DLD1 (cell line): ENCODE measurements at regions not wholly inside any gene's neighbourhood (a gene's known extent, or its start where the extent isn't known, plus 50 kb on each side); places are given as distances from the start of the nearest gene placed in this dataset.

Experiments used
- in situ Hi-C: cut with HindIII; loops from 2 replicates; pipeline ENCODE4 v1.10.0; 2017; ENCODE audit warnings: low sequenced_read_pairs

DNA sequence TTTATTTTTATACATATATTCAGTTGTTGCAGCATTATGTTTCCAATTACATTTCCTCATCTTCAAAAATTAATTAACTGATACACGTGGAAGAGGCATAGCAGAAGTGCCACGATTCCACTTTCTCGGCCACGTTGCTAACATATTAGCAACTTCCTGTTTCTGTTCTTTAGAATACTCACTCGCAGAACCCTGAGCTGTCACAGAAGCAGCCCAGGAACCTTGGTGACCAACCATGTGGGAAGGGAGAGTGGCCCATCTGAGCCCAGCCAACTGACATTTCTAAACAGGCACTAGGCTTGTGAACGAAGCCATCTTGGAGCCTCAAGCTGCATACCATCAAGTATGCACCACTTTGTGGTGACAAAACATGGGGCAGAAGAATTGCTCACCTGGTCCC is 350.1 kb downstream of the CBLN2 start:
- in situ Hi-C loops: no loop called here

DNA sequence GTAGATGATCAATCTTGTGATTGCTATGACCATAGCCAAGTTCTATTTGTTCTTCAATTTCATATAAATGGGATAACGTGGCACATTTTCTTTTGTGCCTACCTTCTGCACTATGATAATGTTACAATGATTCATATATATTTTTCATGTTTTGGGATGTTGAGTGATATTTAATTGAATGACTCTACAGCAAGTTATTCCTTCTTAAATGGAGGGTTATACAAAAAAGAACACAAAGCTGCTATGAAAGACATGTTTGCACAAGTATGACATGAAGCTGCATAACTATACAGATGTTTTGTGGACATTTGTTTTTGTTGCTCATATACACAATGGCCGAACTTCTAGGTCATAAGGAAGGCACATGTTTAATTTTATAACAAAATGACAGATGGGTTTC is 356.2 kb downstream of the CBLN2 start:
- in situ Hi-C loops: no loop called here

DNA sequence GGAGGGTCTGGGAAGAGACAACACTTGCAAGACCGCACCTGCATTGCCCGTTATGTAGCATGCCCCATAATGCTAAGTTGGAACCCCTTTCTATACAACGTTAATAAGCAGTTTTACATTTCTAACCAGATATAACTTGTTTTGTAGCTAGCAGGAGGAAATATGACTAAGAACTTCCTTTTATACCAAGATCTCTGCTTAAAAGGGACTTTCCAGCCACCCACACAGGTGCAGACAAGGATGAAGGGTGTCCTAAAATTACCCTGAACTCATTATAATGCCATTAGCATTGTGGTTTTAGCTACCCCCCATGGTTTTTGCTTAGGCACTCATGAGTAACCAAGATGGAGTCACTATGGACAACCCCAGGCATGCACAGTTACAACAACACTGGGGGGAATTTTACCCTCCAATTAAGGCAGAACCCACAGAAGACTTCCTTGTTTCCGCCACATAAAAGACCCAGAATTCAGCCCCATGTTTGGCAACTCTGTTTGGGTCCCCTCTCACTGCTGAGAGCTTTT is 362.8 kb downstream of the CBLN2 start:
- in situ Hi-C loops: no loop called here

DNA sequence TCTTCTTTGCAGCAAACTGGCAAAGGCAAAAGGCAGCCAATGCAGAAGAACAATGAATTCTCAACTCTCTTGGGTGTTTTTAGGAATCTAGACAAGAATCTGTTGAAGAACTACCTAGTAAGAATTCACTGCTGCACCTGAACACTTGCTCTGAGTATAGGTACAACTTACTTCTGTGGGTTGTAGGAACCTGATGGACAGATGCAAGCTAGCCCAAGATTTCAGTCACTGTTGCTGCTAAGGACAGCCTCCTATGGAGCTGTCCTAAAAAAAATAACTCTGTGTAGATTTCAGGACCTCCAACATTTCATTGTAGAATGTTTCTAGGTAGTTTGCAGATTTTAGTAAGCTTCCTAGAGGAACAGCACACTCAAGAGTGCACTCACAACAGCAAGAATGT is 363.5 kb downstream of the CBLN2 start:
- in situ Hi-C loops: no loop called here

DNA sequence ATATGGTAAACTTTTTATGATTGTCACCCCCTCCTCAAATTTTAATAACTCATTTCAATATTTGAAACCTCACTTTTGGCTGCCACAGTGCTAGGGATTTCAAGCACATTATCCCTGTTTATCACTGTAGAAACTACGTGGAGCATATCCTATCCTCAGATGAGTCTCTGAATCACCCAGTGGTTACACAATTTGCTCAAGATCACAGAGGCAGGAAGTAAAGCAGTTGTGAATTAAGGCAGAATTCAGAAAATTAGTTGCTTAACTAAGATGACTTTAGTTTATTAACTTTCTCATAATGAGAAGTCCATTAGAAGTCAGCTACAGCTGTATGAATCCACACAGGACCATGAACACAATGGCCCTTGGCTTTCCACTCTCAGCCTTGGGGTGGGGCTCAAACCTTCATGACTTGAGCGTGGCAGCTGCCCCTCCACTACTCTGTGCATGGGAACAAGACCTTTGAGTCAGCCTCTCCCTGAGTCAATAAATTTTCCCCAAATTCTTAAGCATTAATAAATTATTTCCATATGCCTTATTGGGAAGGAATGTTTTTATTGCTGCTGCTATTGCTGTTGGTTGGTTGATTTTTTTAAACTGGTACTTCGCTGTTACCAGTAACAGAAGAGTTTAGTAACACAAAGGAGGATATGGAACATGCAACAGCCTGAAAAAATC is 369.0 kb downstream of the CBLN2 start:
- in situ Hi-C loops: no loop called here

DNA sequence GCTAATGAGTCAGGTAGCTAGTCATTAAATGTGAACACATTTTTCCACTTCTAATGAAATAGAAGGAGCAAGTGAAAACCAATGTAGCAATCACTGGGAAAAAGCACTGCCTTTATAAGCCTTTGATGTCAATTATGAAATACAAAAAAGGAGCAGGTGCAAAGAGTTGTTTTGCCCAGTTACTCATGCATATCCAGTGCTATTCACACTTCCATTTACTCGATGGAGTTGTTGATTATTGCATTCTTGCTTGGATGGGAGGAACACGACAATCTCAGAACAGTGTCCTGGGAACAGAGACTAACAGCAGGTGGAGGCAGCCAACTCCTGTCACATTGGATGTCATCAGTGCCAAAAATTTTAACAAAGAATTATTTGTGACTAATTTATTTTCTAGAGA is 372.5 kb downstream of the CBLN2 start:
- in situ Hi-C loops: no loop called here

DNA sequence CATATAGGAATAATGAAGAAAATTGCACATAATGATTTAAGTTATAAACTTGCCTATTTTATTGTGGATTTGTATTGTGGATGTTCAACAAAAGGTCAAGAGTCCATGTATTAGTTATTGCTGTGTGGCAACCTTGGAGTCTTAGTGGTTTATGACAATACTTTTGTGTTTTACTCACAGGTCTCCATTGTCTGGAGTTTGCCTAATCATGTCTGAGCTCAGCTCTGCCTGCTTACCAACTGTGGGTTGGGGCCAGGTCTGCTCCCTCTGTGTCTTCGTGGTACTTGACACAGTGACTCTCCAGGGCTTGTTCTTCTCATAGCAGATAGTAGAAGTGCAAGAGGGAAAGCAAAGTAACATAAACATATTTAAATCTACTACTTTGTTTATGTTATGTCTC is 382.5 kb downstream of the CBLN2 start:
- in situ Hi-C loops: no loop called here

DNA sequence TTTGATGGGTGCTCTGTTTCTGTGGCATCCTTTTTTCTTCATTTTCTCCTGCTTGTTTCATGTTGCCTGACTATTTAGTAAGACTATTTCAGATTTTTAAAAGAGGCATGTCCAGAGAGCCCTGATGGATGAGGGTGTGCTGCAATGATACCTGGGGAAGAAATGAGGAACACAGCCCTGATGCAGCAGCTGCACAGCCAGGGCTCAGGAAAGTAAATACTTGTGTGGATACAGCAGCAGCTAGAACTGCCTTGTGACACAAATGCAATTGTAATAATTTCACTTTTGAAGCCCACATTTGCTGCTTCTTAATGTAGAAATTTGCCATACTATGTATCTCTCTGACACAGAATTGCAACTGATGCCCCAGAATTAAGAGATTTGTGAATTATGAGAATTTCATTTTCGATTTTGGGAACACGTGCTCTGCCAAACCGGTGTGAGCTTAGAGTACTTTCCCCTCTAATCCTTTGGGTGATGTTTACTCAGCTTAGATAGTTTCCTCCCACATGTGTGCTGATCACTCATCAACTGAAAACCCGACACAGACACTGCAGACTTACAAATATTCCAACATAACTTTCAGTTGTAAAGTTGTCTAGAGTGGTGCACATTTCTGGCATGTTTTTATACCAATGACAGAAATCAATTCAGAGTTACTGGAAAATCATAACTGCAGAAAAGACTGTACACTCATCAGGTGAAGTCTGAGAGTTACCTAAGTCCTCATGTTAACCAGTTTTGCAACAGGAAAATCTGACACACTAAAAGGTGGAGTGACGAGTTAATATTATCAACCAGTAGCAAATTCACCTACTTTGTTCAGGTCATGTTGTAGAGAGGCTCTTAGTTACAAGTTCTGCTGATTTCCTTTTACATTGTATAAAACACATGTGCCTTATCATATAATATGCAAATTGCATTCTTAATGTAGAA is 383.4 kb downstream of the CBLN2 start:
- in situ Hi-C loops: no loop called here

DNA sequence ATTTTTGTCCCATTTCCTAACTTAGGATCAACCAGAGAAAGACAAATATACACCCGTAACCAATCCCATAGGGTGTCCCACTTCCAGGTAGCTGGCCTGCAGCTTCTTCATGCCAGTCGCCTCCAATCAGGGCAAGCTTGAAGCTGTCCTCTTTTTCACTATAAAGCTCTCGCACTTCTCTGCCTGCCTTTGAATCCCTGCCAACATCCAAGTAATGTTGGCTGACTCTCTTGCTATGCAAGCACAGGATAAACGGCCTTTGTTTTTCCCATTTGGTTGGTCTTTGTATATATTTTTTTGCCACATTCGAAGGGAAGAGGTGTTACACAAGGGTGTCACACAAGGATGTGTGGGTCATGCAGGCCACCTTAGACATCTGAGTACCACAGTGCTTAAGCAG is 388.8 kb downstream of the CBLN2 start:
- in situ Hi-C loops: no loop called here

DNA sequence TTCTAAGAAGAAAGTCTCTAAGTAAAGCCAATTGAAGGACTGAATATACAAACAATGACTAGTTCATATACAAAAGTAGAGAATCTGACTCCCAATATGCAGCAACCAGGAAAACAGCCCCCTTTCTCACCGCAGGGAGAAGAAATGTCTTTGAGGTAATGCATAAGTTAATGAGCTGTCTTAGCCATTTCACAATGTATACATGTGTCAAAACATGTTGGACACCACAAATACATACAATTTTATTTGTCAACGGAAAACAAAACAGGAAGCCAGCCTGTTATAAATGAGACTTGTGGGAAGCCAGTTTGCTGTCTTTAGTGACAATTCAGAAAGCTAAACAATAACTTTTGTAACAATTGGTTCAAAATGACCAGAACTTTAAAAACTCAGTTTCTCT is 389.2 kb downstream of the CBLN2 start:
- in situ Hi-C loops: no loop called here

DNA sequence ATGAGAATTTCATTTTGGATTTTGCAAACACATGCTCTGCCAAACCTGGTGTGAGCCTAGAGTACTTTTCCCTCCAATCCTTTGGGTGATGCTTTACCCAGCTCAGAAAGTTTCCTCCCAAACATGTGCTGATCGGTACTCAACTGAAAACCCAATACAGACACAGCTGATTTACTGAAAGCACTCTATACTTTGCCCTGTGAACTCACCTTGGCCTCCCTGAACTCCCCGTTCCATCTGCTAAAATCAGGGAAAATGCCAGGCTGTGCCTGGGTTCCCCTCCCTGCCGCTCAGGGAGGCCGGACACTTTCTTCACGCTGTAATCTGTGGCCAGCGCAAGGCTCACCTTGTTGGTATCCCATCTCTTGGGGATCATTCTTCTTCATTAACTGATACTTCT is 391.2 kb downstream of the CBLN2 start:
- in situ Hi-C loops: no loop called here

DNA sequence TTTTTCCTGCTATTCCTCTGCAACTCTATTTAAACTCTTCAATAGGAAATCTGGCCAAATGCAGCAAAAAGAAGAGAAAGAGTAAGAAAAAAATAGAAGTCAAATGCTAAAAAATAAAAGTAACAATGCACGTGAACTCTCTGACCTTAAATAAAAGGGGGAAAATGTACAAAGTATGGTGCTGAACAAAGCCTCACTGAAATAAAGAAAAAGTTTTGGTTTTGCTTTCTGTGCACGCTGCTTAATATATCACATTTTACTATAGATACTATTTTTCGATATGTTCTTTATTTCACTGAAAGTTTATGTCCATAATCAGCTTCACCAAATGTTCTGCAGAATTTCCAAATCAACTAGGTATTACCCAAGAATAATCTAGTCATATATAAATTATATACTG is 396.3 kb downstream of the CBLN2 start:
- in situ Hi-C loops: no loop called here

DNA sequence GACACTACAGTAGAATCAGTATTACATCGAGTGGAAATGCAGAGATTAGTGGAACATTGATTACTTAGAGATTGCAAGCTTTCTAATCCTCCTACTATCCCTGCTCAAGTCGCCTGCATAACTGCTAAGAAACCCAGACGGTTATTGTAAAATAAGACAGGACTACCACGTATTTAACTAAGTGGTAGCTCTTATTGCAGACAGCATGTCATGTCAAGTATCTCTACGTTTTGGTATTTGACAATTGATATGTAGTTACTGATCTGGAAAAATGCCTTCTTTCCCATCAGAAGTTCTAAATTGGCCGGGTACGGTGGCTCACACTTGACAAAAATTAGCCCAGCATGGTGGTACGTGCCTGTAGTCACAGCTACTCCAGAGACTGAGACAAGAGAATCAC is 404.1 kb downstream of the CBLN2 start:
- in situ Hi-C loops: no loop called here

DNA sequence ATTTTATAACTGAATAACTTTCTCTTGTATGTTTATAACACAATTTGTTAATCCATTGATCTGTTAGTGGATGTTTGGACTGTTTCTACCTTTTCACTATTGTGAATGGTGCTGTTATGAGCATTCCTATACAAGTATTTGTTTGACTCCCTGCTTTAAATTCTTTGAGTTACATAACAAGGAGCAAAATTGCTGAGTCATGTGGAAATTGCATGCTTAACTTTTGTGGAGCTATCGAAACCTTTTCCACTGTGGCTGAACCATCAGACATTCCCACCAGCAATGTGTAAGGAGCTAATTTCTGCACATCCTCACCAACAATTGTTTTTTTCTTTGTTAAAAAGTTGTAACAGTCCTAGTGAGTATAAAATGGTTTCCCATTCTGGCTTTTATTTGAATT is 415.5 kb downstream of the CBLN2 start:
- in situ Hi-C loops: no loop called here

DNA sequence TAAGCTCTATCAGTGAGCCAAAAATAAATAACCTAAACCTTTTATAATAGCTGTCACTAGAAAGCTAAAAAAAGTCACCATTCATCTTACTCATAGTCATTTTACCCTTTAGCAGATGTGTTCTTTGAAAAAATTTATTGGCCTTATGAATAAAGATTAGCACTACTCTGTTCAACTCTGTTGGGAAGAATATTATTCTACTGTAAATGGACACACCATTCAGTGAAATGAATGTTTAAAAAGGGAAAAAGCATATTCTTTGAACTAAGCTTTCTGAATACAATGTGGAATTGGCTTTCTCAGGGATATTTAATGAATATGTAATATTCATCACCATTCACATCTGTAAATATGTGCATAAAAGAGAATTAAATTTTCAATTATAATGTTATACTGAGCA is 422.0 kb downstream of the CBLN2 start:
- in situ Hi-C loops: no loop called here

DNA sequence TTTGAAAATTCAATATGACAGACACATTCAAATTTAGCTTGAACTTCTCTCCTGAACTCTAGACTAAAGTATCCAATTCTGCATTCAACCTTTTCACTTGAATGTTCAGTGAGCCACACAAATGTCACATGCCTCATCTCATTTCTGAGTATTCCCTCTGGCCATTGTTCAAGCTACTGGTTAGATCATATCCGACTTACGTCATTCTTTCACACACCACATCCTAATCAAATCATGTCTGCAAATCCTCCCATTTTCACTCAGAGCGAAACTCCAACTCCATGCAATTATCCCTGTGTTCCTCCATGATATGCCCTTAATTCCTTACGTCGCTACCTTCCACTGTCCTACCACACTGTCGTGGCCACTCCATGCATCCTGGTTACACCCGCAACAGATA is 425.1 kb downstream of the CBLN2 start:
- in situ Hi-C loops: no loop called here

DNA sequence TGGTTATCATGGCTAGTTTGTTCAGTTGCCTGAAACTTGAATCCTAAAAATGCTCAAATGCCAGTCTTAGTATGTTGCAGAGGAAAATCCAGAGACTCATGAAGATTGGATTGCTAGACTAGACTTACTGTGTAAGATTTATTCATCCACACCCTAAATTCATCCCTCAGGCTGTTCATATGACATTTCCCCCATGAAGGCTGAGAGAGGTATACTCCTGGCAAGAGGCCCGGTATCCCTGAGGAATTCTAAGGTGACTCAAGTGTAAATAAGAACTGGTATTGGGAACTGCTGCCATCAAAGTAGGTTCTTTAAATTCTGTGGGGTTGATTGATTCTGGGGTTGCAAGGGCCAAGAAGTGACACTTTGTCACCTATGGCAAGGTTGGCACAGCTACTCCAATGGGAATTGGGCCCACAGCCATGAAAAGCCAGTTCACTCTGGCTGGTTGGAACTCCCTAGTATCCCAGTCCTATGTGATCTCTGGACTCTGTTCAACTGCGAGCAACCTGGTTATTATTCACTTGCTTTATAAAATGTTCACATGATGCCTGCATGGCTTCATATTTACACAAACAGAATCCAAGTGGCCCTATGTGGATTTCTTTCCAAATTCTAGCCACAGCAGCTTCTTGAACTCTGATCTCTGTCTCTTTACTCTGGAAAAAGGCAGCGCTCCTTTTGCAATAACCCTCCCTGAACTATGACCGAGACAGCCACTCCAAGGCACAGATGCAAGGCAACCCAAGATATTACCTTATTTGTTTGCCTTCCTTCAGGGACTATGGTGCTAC is 429.1 kb downstream of the CBLN2 start:
- in situ Hi-C loops: no loop called here

DNA sequence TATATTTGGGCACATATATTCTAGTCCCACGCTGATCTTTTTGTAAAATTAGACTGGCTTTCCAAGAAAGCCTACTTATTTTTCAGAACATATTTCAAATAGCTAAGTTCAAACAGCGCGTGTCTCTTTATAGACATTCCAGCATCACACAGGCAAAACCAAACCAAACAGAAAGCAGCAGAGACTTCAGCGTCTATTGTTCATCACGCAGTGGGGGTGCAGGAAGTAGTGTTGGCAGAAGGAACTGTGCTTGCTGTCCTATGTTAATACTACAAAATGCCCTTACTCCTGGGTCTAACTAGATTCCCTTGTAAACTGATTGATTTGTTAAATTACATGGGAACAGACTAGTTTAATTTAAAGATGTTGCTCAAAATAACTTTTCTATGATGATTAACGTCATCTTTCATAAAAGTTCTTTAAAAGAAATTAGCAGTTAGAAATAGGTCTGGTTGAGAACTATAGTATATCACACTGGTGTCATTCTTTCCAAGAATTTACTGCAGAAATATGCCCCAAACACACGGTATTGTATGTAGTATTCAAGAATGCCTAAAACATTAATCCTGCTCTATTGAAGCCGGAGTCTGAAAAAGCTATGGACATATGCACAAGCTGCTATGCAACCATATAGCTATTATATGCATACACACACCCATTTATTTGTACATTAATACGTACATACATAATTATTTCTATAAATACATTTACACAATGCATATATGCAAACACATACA is 436.3 kb downstream of the CBLN2 start:
- in situ Hi-C loops: no loop called here

DNA sequence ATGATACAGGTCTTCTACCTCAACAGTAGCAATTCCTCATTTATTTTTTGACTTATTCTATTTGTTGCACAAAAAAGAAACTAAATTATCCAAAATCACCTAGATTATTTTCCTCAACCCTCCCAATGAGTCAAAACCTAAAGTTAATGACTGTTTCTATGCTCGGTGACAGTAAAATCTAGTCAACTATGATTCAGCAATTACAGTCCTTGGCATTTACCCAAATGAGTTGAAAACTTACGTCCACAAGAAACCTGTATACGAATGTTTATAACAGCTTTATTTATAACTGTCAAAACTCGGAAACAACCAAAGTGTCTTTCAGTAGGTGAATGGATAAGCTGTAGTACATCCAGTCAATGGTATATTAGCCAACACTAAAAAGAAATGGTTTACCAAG is 439.3 kb downstream of the CBLN2 start:
- in situ Hi-C loops: no loop called here

DNA sequence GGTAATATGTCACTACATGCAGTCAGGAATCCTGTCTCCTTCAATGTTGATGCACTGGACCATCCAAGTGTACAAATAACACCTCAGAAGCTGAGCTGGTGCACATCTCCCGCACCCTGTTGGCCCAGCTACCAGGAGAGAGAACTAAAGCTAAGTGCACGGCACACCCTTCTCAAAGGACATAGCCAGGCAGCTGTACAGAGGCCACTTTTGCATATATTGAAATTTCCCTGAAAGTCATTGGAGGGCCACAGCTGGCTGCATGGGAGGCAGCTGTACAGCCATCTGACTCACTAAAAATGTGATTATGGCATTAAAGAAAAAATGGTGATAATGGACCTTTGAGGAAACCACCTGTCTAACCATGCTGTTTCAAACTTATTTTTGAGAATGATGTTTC is 441.7 kb downstream of the CBLN2 start:
- in situ Hi-C loops: no loop called here
